HG02610 (cell line): ENCODE measurements at regions not wholly inside any gene's neighbourhood (a gene's known extent, or its start where the extent isn't known, plus 50 kb on each side); places are given as distances from the start of the nearest gene placed in this dataset.

Experiments
- ATAC-seq: cut with Tn5 transposase; IDR thresholded peaks from one replicate; pipeline ENCODE4 v1.9.1; 2021; ENCODE audit warnings: mild to moderate bottlenecking, moderate library complexity; ENCODE audit not compliant: unreplicated experiment

- ATAC-seq = no peak
Observed at GRCh38 chr11:62073061-62073460, 50.8 kb upstream of the INCENP start.

GRCh38 chr11:62071408-62071807, 52.4 kb upstream of the INCENP start:
- no peak for ATAC-seq

GRCh38 chr11:62069986-62070919, 53.6 kb upstream of the INCENP start:
- ATAC-seq = no peak

- ATAC-seq = no peak
Observed at GRCh38 chr11:62069374-62069773, 54.4 kb upstream of the INCENP start.

- ATAC-seq = no peak
Observed at GRCh38 chr11:62068730-62069129, 55.1 kb upstream of the INCENP start.

GRCh38 chr11:62067741-62068140, 56.1 kb upstream of the INCENP start:
- ATAC-seq = no peak

GRCh38 chr11:62064221-62064620, 59.6 kb upstream of the INCENP start:
- ATAC-seq = no peak

GRCh38 chr11:62062223-62062861, 61.5 kb upstream of the INCENP start:
- no peak for ATAC-seq

- ATAC-seq = no peak
Observed at GRCh38 chr11:62061356-62062222, 62.2 kb upstream of the INCENP start.

- no peak for ATAC-seq
Observed at GRCh38 chr11:62057069-62057468, 66.7 kb upstream of the INCENP start.

GRCh38 chr11:62055970-62056369, 67.8 kb upstream of the INCENP start:
- ATAC-seq = no peak

- ATAC-seq = no peak
Observed at GRCh38 chr11:62054484-62055121, 69.2 kb upstream of the INCENP start.

GRCh38 chr11:62054081-62054480, 69.7 kb upstream of the INCENP start:
- ATAC-seq = no peak

GRCh38 chr11:62050716-62051115, 73.1 kb upstream of the INCENP start:
- no peak for ATAC-seq

- no peak for ATAC-seq
Observed at GRCh38 chr11:62048100-62048499, 75.7 kb upstream of the INCENP start.

- ATAC-seq = no peak
Observed at GRCh38 chr11:62046568-62047100, 77.2 kb upstream of the INCENP start.

GRCh38 chr11:62044639-62045121, 77.2 kb upstream of the FTH1 start:
- ATAC-seq = no peak

GRCh38 chr11:62035293-62035692, 67.9 kb upstream of the FTH1 start:
- no peak for ATAC-seq

GRCh38 chr11:62034036-62034338, 66.6 kb upstream of the FTH1 start:
- no peak for ATAC-seq

- ATAC-seq = no peak
Observed at GRCh38 chr11:62033191-62034035, 66.0 kb upstream of the FTH1 start.
